Uterus (tissue), 2 donors: ENCODE measurements at regions not wholly inside any gene's neighbourhood (a gene's known extent, or its start where the extent isn't known, plus 50 kb on each side); places are given as distances from the start of the nearest gene placed in this dataset.

Experiments
- POLR2A ChIP-seq, 2 donors: fragments of 450-650 bp; IDR thresholded peaks; one replicate each; pipeline ENCODE4 v1.6.1; 2016; ENCODE audit warnings: antibody characterized with exemption in 2 of 2, mild to moderate bottlenecking in 1 of 2, moderate library complexity in 1 of 2
- TF ChIP-seq, protein P1 (sequence below), 4 experiments: fragments of 200-600 bp in 2 of 4; fragments of 450-650 bp in 2 of 4; sonication (generic) in 2 of 4; IDR thresholded peaks; one replicate each; pipeline ENCODE4 v1.5.1; 2016 to 2019; ENCODE audit warnings: antibody characterized with exemption in 4 of 4, mild to moderate bottlenecking in 2 of 4, moderate library complexity in 1 of 4

DNA sequence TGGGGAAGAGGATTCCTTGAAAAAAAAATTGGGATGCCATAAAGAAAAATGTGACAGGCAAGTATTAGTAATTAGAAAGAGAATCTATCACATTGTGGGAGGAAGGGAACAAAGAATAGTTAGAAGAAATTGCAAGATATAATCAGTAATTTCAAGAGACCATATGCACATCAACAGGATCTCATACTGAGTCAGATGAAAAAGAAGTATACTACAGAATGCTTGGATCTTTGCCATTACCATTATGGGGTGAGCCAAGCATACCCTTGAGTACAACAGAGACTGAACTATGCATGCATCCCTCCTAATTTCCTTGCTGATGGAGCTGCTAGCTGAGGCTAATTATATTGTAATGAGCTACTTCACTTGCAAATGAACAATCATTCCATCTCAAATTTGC is 287.6 kb downstream of the PAPSS1 start:
- TF ChIP-seq, protein P1, sequence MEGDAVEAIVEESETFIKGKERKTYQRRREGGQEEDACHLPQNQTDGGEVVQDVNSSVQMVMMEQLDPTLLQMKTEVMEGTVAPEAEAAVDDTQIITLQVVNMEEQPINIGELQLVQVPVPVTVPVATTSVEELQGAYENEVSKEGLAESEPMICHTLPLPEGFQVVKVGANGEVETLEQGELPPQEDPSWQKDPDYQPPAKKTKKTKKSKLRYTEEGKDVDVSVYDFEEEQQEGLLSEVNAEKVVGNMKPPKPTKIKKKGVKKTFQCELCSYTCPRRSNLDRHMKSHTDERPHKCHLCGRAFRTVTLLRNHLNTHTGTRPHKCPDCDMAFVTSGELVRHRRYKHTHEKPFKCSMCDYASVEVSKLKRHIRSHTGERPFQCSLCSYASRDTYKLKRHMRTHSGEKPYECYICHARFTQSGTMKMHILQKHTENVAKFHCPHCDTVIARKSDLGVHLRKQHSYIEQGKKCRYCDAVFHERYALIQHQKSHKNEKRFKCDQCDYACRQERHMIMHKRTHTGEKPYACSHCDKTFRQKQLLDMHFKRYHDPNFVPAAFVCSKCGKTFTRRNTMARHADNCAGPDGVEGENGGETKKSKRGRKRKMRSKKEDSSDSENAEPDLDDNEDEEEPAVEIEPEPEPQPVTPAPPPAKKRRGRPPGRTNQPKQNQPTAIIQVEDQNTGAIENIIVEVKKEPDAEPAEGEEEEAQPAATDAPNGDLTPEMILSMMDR (IDR thresholded peaks at IDR 0.05), result no peak
- no peak for TF ChIP-seq POLR2A (IDR thresholded peaks at IDR 0.05)
